ENCODE measurements at regions not wholly inside any gene's neighbourhood (a gene's known extent, or its start where the extent isn't known, plus 50 kb on each side); places are given as distances from the start of the nearest gene placed in this dataset.

- no peak for DNase-seq (ENCODE audit: low spot score)
Observed at GRCh38 chr7:156222151-156222550, 409.9 kb upstream of the SHH start.

GRCh38 chr7:156220701-156221100 lies 408.4 kb upstream of the SHH start:
- no peak for DNase-seq (ENCODE audit: low spot score)

- no peak for DNase-seq (ENCODE audit: low spot score)
Observed at GRCh38 chr7:156220078-156220605, 407.9 kb upstream of the SHH start.

GRCh38 chr7:156219307-156220077 lies 407.2 kb upstream of the SHH start:
- no peak for DNase-seq (ENCODE audit: low spot score)

GRCh38 chr7:156218544-156219306 lies 406.5 kb upstream of the SHH start:
- no peak for DNase-seq (ENCODE audit: low spot score)

- no peak for DNase-seq (ENCODE audit: low spot score)
Observed at GRCh38 chr7:156217803-156218202, 405.5 kb upstream of the SHH start.

GRCh38 chr7:156209087-156209486 lies 396.8 kb upstream of the SHH start:
- DNase-seq (ENCODE audit: low spot score) = no peak

- DNase-seq (ENCODE audit: low spot score) = no peak
Observed at GRCh38 chr7:156207306-156207705, 395.0 kb upstream of the SHH start.

- DNase-seq (ENCODE audit: low spot score) = no peak
Observed at GRCh38 chr7:156206174-156206573, 393.9 kb upstream of the SHH start.

GRCh38 chr7:156204820-156205219 lies 392.6 kb upstream of the SHH start:
- no peak for DNase-seq (ENCODE audit: low spot score)

- no peak for DNase-seq (ENCODE audit: low spot score)
Observed at GRCh38 chr7:156203923-156204322, 391.7 kb upstream of the SHH start.

GRCh38 chr7:156198277-156198676 lies 386.0 kb upstream of the SHH start:
- DNase-seq (ENCODE audit: low spot score) = no peak

- no peak for DNase-seq (ENCODE audit: low spot score)
Observed at GRCh38 chr7:156196649-156197048, 384.4 kb upstream of the SHH start.

- no peak for DNase-seq (ENCODE audit: low spot score)
Observed at GRCh38 chr7:156195276-156195675, 383.0 kb upstream of the SHH start.

GRCh38 chr7:156194813-156195212 lies 382.6 kb upstream of the SHH start:
- DNase-seq (ENCODE audit: low spot score) = no peak

- peak; percentile 34 for DNase-seq (ENCODE audit: low spot score)
Observed at GRCh38 chr7:156192921-156193320, 380.7 kb upstream of the SHH start.

- DNase-seq (ENCODE audit: low spot score) = no peak
Observed at GRCh38 chr7:156191090-156191489, 378.8 kb upstream of the SHH start.

- DNase-seq (ENCODE audit: low spot score) = no peak
Observed at GRCh38 chr7:156185076-156185475, 372.8 kb upstream of the SHH start.

GRCh38 chr7:156184164-156184563 lies 371.9 kb upstream of the SHH start:
- no peak for DNase-seq (ENCODE audit: low spot score)

GRCh38 chr7:156180451-156181229 lies 368.4 kb upstream of the SHH start:
- DNase-seq (ENCODE audit: low spot score) = no peak

- DNase-seq (ENCODE audit: low spot score) = no peak
Observed at GRCh38 chr7:156179872-156180390, 367.7 kb upstream of the SHH start.

GRCh38 chr7:156178857-156179256 lies 366.6 kb upstream of the SHH start:
- no peak for DNase-seq (ENCODE audit: low spot score)

All from iPS-NIHi11 (cell line).